Testis (tissue), 2 donors: ENCODE measurements at regions not wholly inside any gene's neighbourhood (a gene's known extent, or its start where the extent isn't known, plus 50 kb on each side); places are given as distances from the start of the nearest gene placed in this dataset.

Source experiments
- CTCF ChIP-seq, 3 experiments: fragments of 450-650 bp in 2 of 3; fragments of 200-600 bp in 1 of 3; sonication (generic) in 1 of 3; IDR thresholded peaks; one replicate each; pipeline ENCODE4 v1.5.1; 2016 to 2019; ENCODE audit warnings: antibody characterized with exemption in 3 of 3, mild to moderate bottlenecking in 2 of 3, moderate library complexity in 1 of 3
- POLR2A ChIP-seq: fragments of 450-650 bp; IDR thresholded peaks from one replicate; pipeline ENCODE4 v1.6.1; 2017; ENCODE audit warnings: antibody characterized with exemption, mild to moderate bottlenecking, moderate library complexity

GRCh38 chr10:9024210-9024609 lies 969.7 kb downstream of the GATA3 start:
- TF ChIP-seq CTCF (IDR thresholded peaks at IDR 0.05) (no peak), POLR2A (no peak)
